RCC 7860 (cell line): ENCODE measurements at regions not wholly inside any gene's neighbourhood (a gene's known extent, or its start where the extent isn't known, plus 50 kb on each side); places are given as distances from the start of the nearest gene placed in this dataset.
A peak's percentile ranks its signal among the peaks of the same experiment; 100 is the strongest.

Source experiments
- DNase-seq: peaks from one replicate; pipeline ENCODE4 v3.0.0-alpha.2; 2015; ENCODE audit warnings: low spot score
- FAIRE-seq: peaks from 2 replicates; lab custom pipeline; 2012; peaks lifted over from hg19 to GRCh38; lab: Jason Lieb, UNC

DNA sequence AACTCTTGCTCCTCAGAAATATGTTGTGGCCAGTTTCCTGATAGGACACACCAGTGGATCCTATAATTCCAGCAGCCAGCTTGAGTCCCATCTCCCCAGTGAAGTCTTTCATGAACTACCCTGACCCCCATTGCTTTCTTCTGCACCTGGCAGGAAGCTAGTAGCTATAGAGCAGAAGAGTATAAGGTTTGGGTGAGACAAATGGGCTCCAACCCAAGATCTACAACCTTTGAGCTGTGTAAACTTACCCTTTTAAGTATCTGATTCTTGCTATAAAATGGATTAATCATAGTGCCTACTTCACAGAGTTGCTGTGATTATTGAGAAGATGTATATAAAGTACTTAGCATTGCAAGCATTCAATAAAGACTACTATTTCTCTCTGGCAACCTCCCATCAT lies 396.9 kb upstream of the CADM1 start:
- DNase-seq (no peak), FAIRE-seq (no peak)

DNA sequence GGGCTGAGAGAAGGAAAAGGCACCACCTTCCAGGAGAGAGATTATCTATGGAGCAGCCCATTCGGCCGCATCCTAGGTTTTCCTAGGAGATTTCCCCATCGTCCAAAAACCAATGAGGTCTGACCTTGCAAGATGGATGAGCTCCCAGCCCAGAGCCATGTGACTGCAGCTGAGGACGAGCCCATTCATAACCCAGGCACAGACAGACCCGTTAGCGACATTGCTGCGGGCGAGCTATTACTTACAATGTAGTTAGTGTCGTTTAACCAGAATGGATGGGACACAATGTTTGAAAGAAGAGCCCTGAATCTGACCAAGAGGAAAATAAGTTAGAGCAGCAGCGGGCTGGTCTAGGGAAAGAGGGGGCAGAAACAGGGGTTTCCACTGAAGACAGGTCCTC lies 395.9 kb upstream of the CADM1 start:
- FAIRE-seq (no peak), DNase-seq (no peak)

DNA sequence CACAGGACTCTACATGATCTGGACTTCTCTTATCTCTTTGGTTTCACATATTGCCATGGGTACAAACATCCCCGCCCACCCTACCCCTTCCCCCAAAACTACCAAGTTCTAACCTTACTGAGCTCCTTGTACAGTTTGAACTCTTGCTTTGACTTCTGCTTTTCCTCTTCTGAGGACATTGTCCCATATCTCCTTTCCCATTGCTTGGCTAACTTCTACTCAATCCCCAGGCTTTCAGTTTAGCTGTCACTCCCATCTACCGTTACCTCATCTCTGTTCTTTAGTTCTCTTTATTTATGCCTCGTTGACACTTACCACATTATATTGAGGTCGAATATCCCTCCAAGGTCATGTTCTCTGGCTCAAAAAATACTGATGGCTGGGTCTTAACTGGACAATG lies 393.5 kb upstream of the CADM1 start:
- DNase-seq: no peak
- FAIRE-seq: no peak

- FAIRE-seq (no peak), DNase-seq (no peak)
Measured at GRCh38 chr11:115896084-115896483, 391.9 kb upstream of the CADM1 start.

DNA sequence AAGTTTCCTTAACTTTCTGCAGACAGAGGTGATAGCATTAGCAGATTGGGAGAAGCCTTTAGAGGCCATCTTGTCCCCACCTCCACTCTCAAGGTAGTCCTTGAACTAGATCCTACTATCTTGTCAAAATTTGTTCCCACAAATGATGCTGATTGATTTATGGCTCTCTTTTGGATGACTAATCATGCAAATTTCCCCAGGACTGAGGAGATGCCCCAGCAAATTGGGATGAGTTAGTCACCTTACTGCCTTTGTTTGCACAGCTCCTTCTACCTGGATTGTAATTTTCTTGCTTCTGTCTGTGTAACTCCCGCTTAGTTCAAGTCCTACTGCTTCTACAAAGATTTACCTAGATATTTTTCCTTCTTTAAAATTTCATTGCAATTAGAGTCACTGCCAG lies 391.4 kb upstream of the CADM1 start:
- FAIRE-seq: no peak

DNA sequence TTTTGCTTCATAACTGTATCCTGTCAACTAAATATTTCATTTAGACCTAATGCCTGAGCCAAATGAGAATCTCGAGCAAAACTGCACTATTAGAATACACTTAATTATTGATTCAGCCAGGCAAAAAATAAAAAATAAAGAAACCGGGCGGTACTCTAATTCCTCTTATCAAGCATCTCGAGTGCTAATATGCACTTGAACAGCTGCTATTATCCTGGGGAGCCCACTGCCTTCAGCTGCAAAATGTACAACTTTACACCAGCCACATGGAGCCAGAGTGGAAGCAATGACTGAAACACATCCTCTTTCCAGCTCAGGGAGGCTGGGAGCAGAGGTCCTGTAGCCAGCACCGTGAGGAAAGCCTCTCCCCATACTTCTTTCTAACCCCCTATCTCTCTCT lies 390.0 kb upstream of the CADM1 start:
- DNase-seq (no peak), FAIRE-seq (no peak)

More for the DNA sequence above, 391.4 kb upstream of the CADM1 start:
- peak; percentile 57 for DNase-seq

DNA sequence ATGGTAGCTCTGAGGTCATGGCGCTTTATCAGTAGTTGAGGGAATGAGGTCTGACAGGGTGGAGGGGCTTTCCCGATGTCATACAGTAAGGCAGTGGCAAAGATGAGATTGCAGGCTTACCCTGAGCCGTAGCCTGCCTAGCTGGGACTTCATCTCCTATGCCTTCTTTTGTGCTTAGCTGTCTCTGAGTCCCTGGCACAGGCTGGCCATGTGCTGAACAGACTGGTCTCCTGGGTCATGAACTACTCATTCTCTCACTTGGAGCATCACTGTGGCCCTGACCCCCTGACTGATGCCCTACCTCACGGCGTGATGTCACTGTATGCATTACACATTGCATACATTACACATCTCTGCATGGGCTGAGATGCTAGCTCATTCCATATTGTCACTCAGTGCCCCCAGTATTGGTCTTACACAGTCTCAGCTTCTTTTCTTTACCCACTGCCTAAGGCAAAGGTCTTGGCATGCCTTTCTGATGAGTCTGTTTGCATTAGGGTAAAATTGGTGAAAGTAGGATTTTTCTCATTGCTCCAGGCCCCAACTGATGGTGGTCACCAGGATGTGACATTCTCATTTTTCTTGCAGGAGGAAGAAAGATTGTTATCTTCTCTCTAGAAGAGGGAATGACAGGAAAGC lies 389.4 kb upstream of the CADM1 start:
- peak; percentile 89 for FAIRE-seq
- peak; percentile 96 for DNase-seq

DNA sequence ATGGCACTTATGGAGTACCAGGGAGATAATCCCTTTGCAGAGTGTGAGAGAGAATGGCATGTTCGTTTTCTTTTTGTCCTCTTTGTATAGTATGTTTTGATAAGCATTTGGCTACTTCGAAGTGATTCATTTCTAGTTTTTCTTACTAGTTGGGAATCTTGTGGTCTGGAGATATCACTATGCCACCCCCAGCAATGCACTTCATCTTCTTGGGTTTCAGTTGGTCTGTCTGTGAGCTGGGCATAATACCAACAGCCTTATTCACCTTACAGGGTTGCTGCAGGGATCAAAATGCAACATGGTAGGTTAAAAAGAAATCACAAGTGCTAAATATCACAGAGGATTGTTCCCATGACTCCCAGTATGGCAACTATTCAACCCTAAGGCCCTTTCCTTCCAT lies 387.8 kb upstream of the CADM1 start:
- FAIRE-seq (peak; percentile 78), DNase-seq (peak; percentile 87)

DNA sequence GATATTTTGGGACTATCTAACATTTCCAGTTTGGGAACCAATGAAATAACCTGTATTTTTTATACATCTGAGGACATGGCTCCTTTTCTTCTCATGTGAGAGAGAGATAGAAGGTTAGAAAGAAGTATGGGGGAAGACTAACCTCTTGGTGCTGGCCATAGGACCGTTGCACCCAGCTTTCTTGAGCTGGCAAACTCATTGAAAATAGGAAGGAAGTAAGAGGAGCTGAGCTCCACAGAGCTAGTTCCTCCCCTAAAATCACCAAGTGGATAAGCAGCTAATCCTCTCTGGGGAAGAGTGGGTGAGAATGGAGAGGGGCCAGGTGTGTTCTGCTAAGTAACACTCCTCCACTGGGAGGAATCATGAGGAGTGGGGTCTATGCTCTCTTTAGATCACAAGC lies 387.4 kb upstream of the CADM1 start:
- FAIRE-seq: no peak
- no peak for DNase-seq

DNA sequence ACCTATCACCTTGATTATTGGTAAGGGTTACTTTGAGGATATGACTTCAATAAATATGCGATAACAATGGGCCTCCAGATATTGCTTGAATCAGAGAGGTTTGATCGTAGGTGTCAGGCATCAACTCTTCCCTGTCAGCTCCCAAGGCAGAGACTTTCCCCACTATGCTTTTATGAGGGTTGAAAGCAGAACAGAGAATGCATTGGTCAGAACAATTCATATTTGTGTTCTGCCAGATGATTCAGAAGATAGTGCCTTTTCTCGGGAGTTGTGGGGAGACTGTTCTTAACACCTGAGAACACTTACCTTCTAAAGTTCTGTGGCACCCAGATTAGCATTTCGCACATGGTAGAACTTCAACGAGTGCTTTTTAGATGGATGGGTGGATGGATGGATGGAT lies 386.3 kb upstream of the CADM1 start:
- no peak for DNase-seq
- no peak for FAIRE-seq

DNA sequence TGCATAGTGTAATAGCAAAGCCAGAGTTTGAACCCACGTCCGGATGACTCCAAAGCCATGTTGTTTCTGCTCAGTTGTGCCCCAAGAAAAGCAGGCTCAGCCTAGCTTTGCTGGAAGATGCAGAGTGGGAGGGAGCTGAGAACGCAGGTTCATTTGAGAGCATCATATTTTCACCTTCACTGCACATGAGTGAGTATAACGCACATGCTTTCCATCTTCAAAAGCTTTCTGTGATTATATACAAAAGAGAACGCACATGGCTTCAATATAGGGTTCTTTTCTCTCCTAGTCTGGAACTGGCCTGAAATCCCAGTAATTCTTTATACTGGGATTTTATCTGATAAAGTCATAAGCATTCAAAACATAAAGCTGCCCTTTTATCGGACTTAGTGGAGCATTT lies 385.5 kb upstream of the CADM1 start:
- FAIRE-seq (no peak), DNase-seq (no peak)

GRCh38 chr11:115887727-115888126 lies 383.5 kb upstream of the CADM1 start:
- FAIRE-seq (no peak), DNase-seq (no peak)

GRCh38 chr11:115887316-115887715 lies 383.1 kb upstream of the CADM1 start:
- FAIRE-seq: no peak
- DNase-seq: no peak

DNA sequence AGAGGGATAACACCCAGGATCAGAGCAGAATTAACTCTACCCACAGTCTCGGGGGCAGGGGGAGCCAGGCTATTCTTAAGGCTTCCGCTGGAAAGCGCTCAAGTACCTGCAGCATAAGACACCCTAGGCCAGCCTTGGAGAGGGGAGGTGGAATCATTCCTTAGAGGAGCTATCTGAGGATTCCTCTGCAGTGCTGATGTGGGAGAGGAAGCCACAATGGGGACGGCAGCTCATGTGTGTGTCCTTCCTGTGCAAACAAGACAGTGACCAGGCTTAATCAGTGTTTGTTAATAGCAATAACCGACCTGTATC lies 382.2 kb upstream of the CADM1 start:
- FAIRE-seq: no peak
- no peak for DNase-seq

DNA sequence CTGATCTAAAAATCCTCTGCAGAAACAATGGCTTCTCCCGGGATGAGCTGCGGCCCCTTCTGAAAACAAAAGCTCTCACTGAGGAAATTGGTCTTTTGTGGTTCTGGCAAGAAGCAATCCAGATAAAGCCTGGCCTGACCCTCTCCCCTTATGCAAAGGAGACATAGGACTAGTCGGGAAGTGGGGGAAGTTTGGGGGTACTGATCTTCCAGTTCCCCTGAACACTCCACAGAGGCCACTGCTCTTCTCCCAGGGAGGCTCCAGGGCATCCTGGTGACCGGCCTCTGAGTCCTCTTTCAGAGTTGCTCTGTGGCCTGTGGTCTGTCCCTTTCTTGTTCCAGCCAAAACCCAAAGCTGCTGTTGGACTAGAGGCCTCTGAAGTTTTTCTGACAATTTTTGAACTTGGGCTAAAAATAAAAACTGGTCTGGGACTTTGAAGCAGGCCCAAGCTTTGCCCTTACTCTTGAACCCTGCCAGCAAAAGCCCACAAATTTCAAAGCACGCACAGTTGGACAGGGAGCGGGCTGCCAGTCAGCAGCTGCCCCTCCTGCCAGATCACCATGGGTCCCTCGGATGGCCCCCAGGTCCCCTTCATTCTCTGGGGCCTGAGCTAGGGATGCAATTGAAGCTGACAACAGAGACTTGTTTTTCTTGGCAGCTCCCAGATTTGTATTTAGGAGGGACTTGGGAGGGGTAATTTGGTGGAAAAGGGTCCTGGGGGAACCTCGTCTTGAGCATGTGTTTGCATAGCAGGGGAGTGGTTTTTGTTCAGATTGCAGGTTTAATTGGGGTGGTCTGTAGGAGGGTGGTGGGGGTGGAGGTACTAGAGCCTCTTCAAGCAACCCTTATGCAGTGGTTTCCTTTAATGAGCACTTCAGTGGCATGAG lies 381.6 kb upstream of the CADM1 start:
- FAIRE-seq: no peak
- DNase-seq: no peak

DNA sequence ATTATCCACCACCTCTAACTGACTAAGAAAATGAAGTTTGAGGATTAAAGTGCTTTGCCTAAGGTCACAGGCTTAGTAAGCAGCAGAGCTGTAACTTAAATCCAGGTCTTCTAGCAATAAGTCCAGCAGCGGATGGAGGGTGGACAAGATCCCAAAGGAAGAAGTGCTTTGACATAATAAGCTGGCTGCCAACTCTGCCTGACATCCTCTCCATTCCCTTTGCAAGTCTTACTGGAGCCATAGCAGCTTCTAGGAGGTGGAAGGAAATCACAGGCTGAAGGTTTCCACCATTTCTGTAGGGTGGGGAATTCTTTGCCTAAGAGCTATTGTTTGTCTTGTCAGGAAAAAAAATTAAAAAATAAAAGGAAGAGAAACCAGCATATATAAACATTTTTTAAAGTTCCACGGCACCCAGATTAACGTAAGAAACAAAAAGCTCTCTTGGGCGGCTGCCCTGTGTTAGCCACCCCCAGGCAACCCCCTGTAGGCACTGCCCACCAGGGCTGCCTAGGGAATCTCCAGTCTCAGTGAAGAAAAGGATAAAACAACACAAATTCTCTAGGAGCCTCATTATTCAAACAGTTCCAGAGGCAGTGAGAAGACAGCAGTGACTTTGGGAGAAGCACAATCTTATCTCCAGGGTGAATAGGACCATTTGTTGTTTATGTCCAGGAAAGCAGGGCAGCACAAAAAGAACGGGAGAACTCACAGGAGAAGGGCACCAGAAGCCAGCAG lies 380.8 kb upstream of the CADM1 start:
- no peak for FAIRE-seq
- no peak for DNase-seq

- DNase-seq (no peak), FAIRE-seq (no peak)
Measured at GRCh38 chr11:115874843-115875242, 370.6 kb upstream of the CADM1 start.

GRCh38 chr11:115873813-115874212 lies 369.6 kb upstream of the CADM1 start:
- FAIRE-seq (no peak), DNase-seq (no peak)

GRCh38 chr11:115872416-115872815 lies 368.2 kb upstream of the CADM1 start:
- no peak for DNase-seq
- FAIRE-seq: no peak

GRCh38 chr11:115871161-115871760 lies 367.0 kb upstream of the CADM1 start:
- DNase-seq (no peak), FAIRE-seq (no peak)

GRCh38 chr11:115869780-115870431 lies 365.7 kb upstream of the CADM1 start:
- no peak for FAIRE-seq
- DNase-seq: peak; percentile 47
